ENCODE measurements at regions not wholly inside any gene's neighbourhood (a gene's known extent, or its start where the extent isn't known, plus 50 kb on each side); places are given as distances from the start of the nearest gene placed in this dataset.

DNA sequence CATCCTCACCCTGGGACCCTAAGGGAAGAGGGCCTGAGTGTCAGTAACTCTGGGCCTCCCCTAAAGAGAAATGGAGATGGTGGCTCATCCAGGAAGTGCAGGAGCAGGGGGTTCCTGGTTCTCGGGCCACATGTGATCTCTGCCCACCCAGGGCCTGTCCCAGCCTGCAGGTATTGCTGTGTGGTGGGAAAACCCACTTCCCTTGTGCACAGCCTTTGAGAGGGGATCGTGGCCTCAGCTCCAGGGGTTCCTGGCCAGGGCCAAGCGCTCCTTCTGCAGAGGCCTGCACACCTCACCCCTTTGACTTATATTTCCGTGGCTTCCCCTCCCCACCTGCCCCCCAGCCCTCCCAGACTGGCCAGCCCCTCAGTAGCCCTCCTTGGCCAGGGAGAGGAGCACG, 213.5 kb downstream of the OR4C45 start:
- no peaks in the 10 kb centered on the region for H3K9me1 ChIP-seq (ENCODE audit: control insufficient read depth, insufficient read depth, low read length)
- no TSS peak for BruUV-seq (replicated peaks)
- no peak for FAIRE-seq

More for the DNA sequence above, 213.5 kb downstream of the OR4C45 start:
- Histone ChIP-seq H3K27ac (ENCODE audit: extremely low read depth, low read depth, low read length) (no peak overlapping the region), H2AFZ (ENCODE audit: low read depth, low read length) (no peak overlapping the region), H3K27me3 (ENCODE audit: control insufficient read depth in 2 of 2, insufficient read depth in 2 of 2, low read length in 2 of 2) (no peaks in the 10 kb centered on the region), H4K20me1 (replicated peaks; ENCODE audit: control insufficient read depth, insufficient read depth, low read length) (no peaks in the 10 kb centered on the region), H3K9ac (ENCODE audit: insufficient read depth in 1 of 2, low read depth in 2 of 2, low read length in 2 of 2) (no peak overlapping the region), H3K79me2 (ENCODE audit: control insufficient read depth, insufficient read depth, low read length) (no peaks in the 10 kb centered on the region), H3K4me2 (ENCODE audit: insufficient read depth, low read length) (no peak overlapping the region), H3K36me3 (ENCODE audit: control insufficient read depth, insufficient read depth, low read length) (no peaks in the 10 kb centered on the region), H3K9me3 (replicated peaks; ENCODE audit: control insufficient read depth, insufficient read depth, low read depth, low read length) (no peaks in the 10 kb centered on the region), H3K4me3 (no peak overlapping the region), H3K4me1 (replicated peaks in 1 of 2; ENCODE audit: control insufficient read depth in 2 of 2, insufficient read depth in 2 of 2, low read length in 2 of 2) (no peaks in the 10 kb centered on the region)
- CTCF ChIA-PET (ENCODE audit: low intra/inter-chr PET ratio) = no interaction called here
- POLR2A ChIA-PET = interaction anchor here (0.6 kb wide), 2 partner anchors 33 to 383 kb away, joined by 4 read pairs; no protein-coding TSS in a partner anchor
- ATAC-seq (no peak), DNase-seq (ENCODE audit: extremely low read depth in 1 of 4, low spot score in 3 of 4) (no peak)
- WGBS (ENCODE audit: insufficient coverage, low coverage, missing lambda C conversion rate) = 0% methylated on average over 4 of the region's 5 CpGs
- intact Hi-C loops (cut with micrococcal nuclease) = no loop called here
- no peak for TF ChIP-seq RBM15 (IDR thresholded peaks at IDR 0.05; ENCODE audit: insufficient read depth, low read length)
- no peak for TF ChIP-seq ZNF217 (CRISPR knock-in tag; IDR thresholded peaks at IDR 0.05)
- TF ChIP-seq, protein P1, sequence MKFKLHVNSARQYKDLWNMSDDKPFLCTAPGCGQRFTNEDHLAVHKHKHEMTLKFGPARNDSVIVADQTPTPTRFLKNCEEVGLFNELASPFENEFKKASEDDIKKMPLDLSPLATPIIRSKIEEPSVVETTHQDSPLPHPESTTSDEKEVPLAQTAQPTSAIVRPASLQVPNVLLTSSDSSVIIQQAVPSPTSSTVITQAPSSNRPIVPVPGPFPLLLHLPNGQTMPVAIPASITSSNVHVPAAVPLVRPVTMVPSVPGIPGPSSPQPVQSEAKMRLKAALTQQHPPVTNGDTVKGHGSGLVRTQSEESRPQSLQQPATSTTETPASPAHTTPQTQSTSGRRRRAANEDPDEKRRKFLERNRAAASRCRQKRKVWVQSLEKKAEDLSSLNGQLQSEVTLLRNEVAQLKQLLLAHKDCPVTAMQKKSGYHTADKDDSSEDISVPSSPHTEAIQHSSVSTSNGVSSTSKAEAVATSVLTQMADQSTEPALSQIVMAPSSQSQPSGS (CRISPR knock-in tag; IDR thresholded peaks at IDR 0.05) = no peak
- TF ChIP-seq, protein P2, sequence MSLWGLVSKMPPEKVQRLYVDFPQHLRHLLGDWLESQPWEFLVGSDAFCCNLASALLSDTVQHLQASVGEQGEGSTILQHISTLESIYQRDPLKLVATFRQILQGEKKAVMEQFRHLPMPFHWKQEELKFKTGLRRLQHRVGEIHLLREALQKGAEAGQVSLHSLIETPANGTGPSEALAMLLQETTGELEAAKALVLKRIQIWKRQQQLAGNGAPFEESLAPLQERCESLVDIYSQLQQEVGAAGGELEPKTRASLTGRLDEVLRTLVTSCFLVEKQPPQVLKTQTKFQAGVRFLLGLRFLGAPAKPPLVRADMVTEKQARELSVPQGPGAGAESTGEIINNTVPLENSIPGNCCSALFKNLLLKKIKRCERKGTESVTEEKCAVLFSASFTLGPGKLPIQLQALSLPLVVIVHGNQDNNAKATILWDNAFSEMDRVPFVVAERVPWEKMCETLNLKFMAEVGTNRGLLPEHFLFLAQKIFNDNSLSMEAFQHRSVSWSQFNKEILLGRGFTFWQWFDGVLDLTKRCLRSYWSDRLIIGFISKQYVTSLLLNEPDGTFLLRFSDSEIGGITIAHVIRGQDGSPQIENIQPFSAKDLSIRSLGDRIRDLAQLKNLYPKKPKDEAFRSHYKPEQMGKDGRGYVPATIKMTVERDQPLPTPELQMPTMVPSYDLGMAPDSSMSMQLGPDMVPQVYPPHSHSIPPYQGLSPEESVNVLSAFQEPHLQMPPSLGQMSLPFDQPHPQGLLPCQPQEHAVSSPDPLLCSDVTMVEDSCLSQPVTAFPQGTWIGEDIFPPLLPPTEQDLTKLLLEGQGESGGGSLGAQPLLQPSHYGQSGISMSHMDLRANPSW (CRISPR knock-in tag; IDR thresholded peaks at IDR 0.05) = no peak
- TF ChIP-seq HNRNPK (IDR thresholded peaks at IDR 0.05; ENCODE audit: low read depth, low read length, poor library complexity, severe bottlenecking) = no peak
- no peak for TF ChIP-seq ZNF644 (tag; IDR thresholded peaks at IDR 0.05; ENCODE audit: low read depth)
- no peak for TF ChIP-seq ETV6 (IDR thresholded peaks at IDR 0.05; ENCODE audit: borderline replicate concordance in 1 of 2, low read depth in 2 of 2, low read length in 1 of 2)
- no peak for TF ChIP-seq ETV6 (CRISPR knock-in tag; IDR thresholded peaks at IDR 0.05; ENCODE audit: borderline replicate concordance)
- no peak for TF ChIP-seq KDM4B (IDR thresholded peaks at IDR 0.05; ENCODE audit: borderline replicate concordance in 2 of 2, low read depth in 1 of 2)
- no peak for TF ChIP-seq KDM5B (IDR thresholded peaks at IDR 0.05; ENCODE audit: insufficient replicate concordance, low read depth, low read length)
- TF ChIP-seq TAF7 (tag; IDR thresholded peaks at IDR 0.05) = no peak
- TF ChIP-seq, protein P3, sequence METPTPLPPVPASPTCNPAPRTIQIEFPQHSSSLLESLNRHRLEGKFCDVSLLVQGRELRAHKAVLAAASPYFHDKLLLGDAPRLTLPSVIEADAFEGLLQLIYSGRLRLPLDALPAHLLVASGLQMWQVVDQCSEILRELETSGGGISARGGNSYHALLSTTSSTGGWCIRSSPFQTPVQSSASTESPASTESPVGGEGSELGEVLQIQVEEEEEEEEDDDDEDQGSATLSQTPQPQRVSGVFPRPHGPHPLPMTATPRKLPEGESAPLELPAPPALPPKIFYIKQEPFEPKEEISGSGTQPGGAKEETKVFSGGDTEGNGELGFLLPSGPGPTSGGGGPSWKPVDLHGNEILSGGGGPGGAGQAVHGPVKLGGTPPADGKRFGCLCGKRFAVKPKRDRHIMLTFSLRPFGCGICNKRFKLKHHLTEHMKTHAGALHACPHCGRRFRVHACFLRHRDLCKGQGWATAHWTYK (CRISPR knock-in tag; IDR thresholded peaks at IDR 0.05) = no peak
- no peak for TF ChIP-seq HCFC1 (IDR thresholded peaks at IDR 0.05; ENCODE audit: low read depth, low read length)
- no peak for TF ChIP-seq TEAD1 (CRISPR knock-in tag; IDR thresholded peaks at IDR 0.05)
- no peak for TF ChIP-seq ZNF408 (CRISPR knock-in tag; IDR thresholded peaks at IDR 0.05; ENCODE audit: low read depth)
- no peak for TF ChIP-seq SNRNP70 (optimal IDR thresholded peaks at IDR 0.05; ENCODE audit: low read depth, low read length)
- TF ChIP-seq PYGO2 (tag; IDR thresholded peaks at IDR 0.05) = no peak
- TF ChIP-seq ZNF778 (CRISPR knock-in tag; IDR thresholded peaks at IDR 0.05) = no peak
- TF ChIP-seq NEUROD1 (IDR thresholded peaks at IDR 0.05; ENCODE audit: borderline replicate concordance, low read depth, low read length, partially characterized antibody) = no peak
- in situ Hi-C loops (cut with MboI) = no loop called here
